D721Med (cell line): ENCODE measurements at regions not wholly inside any gene's neighbourhood (a gene's known extent, or its start where the extent isn't known, plus 50 kb on each side); places are given as distances from the start of the nearest gene placed in this dataset.
A peak's percentile ranks its signal among the peaks of the same experiment; 100 is the strongest.

Source experiments
- DNase-seq: peaks from one replicate; pipeline ENCODE4 v3.0.0; 2011; ENCODE audit warnings: low spot score; ENCODE audit not compliant: insufficient read length
- FAIRE-seq: peaks from 2 replicates; lab custom pipeline; 2011; peaks lifted over from hg19 to GRCh38; lab: Jason Lieb, UNC
- CTCF ChIP-seq: IDR thresholded peaks from 2 replicates; pipeline ENCODE4 v1.5.1; 2012; ENCODE audit warnings: mild to moderate bottlenecking, control low read depth; ENCODE audit not compliant: insufficient read depth; ENCODE audit errors: missing control alignments

- DNase-seq (no peak), FAIRE-seq (no peak)
- TF ChIP-seq CTCF: no peak
Observed at GRCh38 chr7:119177863-119178262, 953.4 kb downstream of the ANKRD7 start.

- FAIRE-seq (no peak), DNase-seq (no peak)
- no peak for TF ChIP-seq CTCF
Observed at GRCh38 chr7:119184124-119184788, 959.8 kb downstream of the ANKRD7 start.

GRCh38 chr7:119196183-119196582 lies 971.7 kb downstream of the ANKRD7 start:
- TF ChIP-seq CTCF: no peak
- FAIRE-seq (no peak), DNase-seq (no peak)

- no peak for TF ChIP-seq CTCF
- DNase-seq (no peak), FAIRE-seq (no peak)
Observed at GRCh38 chr7:119197172-119197876, 972.8 kb downstream of the ANKRD7 start.

GRCh38 chr7:119197877-119198527 lies 973.5 kb downstream of the ANKRD7 start:
- no peak for DNase-seq
- peak; percentile 81 for TF ChIP-seq CTCF
- no peak for FAIRE-seq

- no peak for DNase-seq
- TF ChIP-seq CTCF: no peak
- FAIRE-seq: no peak
Observed at GRCh38 chr7:119219663-119220062, 995.2 kb downstream of the ANKRD7 start.
